IPS-15b (cell line): ENCODE measurements at regions not wholly inside any gene's neighbourhood (a gene's known extent, or its start where the extent isn't known, plus 50 kb on each side); places are given as distances from the start of the nearest gene placed in this dataset.
"Not testable (repeated sequence)": the region's sequence is repeated elsewhere in the genome, so short reads cannot be mapped to it uniquely, and the experiment has no call there.

Experiments
- H3K27me3 ChIP-seq: one replicate; pipeline ENCODE4 v1.6.1; 2013; ENCODE audit warnings: low read length; ENCODE audit not compliant: control insufficient read depth, insufficient read depth
- H3K36me3 ChIP-seq: one replicate; pipeline ENCODE4 v1.6.1; 2013; ENCODE audit warnings: low read length; ENCODE audit not compliant: control insufficient read depth, insufficient read depth
- H3K4me1 ChIP-seq: one replicate; pipeline ENCODE4 v1.6.1; 2013; ENCODE audit warnings: mild to moderate bottlenecking, low read length; ENCODE audit not compliant: control insufficient read depth, insufficient read depth
- H3K4me3 ChIP-seq: one replicate; pipeline ENCODE4 v1.5.1; 2013; ENCODE audit warnings: low read depth, low read length
- H3K9ac ChIP-seq: one replicate; pipeline ENCODE4 v1.6.1; 2013; ENCODE audit warnings: low read depth, mild to moderate bottlenecking, low read length
- H3K9me3 ChIP-seq: one replicate; pipeline ENCODE4 v1.6.1; 2013; ENCODE audit warnings: mild to moderate bottlenecking, low read length; ENCODE audit not compliant: control insufficient read depth, insufficient read depth

DNA sequence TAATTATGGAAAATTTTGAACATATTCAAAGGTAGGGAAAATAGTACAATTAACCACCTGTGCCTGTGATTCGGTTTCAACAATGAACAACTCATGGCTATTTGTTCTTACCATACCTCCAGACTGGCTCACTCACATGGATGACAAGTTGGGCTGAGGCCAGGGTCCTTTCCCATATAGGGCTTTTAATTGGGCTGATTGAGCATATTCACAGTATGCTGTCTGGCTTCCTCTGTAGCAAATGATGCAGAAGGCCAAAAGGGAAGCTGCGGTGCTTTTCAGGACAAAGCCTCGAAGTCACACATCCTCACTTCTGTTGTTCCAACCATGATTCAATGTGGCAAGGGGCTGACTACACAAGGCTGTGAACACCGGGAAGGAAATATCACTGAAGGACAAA lies 297.5 kb upstream of the SLC16A7 start:
- no peak overlapping the region for H3K4me3 ChIP-seq
- H3K9me3 ChIP-seq = no peaks in the 10 kb centered on the region
- H3K36me3 ChIP-seq = no peaks in the 10 kb centered on the region
- H3K9ac ChIP-seq = no peak overlapping the region
- no peaks in the 10 kb centered on the region for H3K4me1 ChIP-seq
- no peaks in the 10 kb centered on the region for H3K27me3 ChIP-seq

DNA sequence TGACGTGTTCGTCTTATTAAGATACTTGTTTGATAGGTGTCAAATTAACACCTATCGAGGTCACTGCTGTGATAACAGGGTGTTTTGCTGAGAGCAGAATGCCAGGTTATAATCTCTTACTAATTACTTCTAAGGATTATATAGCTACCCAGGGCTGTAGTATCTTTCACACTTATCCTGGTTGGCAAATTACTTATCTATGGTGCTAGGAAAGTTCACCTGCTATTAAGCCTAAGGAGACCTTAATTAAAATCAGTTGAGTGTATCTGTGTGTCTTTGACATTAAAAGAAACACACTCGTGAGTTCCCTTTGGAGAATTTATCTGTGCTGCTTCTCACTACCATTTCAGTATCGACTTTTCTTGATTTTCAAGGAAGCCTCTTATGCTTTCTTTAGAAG lies 301.6 kb upstream of the SLC16A7 start:
- no peak overlapping the region for H3K9ac ChIP-seq
- no peak overlapping the region for H3K4me3 ChIP-seq
- H3K9me3 ChIP-seq = no peaks in the 10 kb centered on the region
- no peaks in the 10 kb centered on the region for H3K27me3 ChIP-seq
- no peaks in the 10 kb centered on the region for H3K4me1 ChIP-seq
- H3K36me3 ChIP-seq = no peaks in the 10 kb centered on the region

DNA sequence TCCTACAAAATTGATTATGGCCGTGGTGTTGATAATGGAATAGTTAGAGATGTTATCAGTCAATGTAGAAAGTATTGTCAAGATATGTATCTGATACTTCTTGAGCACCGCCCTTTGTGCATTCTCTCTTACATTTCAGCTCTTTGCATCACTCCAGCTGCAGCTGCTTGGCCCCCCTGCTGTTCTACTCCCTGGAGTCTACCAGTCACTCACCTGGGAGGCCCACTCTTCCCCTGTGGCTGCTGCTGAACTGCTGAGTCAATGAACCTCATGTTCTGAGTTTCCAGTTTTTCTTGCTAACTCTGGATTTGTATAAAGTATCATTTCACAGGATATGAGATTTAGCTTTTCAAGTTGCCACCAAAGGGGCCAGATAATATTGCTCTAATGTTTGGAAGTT lies 312.8 kb upstream of the SLC16A7 start:
- Histone ChIP-seq H3K4me3 (no peak overlapping the region), H3K36me3 (no peaks in the 10 kb centered on the region), H3K9me3 (no peaks in the 10 kb centered on the region), H3K9ac (no peak overlapping the region), H3K4me1 (peaks cover 4% of the 10 kb centered on the region), H3K27me3 (no peaks in the 10 kb centered on the region)

DNA sequence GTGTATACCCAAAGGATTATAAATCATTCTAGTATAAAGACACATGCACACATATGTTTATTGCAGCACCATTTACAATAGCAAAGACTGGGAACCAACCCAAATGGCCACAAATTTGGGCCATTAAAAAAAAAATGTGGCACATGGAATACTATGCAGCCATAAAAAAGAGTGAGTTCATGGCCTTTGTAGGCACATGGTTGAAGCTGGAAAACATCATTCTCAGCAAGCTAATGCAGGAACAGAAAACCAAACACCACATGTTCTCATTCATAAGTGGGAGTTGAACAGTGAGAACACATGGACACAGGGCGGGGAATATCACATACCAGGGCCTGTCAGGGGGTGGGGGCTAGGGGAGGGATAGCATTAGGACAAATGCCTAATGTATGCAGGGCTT lies 322.3 kb upstream of the SLC16A7 start:
- H3K36me3 ChIP-seq, H3K9me3 ChIP-seq, H3K4me1 ChIP-seq, H3K27me3 ChIP-seq, H3K4me3 ChIP-seq, H3K9ac ChIP-seq: not testable (repeated sequence)

DNA sequence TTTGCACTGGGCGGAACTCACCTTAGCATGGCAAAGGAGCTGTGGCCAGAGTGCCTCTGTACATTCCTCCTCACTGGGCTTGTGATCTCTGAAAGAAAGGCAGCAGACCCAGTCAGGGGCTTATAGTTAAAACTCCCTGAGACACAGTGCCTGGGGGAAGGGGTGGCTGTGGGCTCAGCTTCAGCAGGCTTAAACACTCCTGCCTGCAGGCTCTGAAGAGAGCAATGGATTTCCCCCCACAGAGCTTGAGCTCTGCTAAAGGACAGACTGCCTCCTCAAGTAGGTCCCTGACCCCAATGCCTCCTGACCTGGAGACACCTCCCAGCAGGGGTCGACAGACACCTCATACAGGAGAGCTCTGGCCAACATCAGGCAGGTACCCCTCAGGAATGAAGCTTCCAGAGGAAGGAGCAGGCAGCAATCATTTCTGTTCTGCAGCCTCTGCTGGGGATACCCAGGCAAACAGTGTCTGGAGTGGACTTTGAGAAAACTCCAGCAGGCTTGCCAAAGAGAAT lies 327.5 kb upstream of the SLC16A7 start:
- Histone ChIP-seq H3K4me3 (no peak overlapping the region), H3K9me3 (no peaks in the 10 kb centered on the region), H3K4me1 (no peaks in the 10 kb centered on the region), H3K27me3 (no peaks in the 10 kb centered on the region), H3K36me3 (no peaks in the 10 kb centered on the region), H3K9ac (no peak overlapping the region)

DNA sequence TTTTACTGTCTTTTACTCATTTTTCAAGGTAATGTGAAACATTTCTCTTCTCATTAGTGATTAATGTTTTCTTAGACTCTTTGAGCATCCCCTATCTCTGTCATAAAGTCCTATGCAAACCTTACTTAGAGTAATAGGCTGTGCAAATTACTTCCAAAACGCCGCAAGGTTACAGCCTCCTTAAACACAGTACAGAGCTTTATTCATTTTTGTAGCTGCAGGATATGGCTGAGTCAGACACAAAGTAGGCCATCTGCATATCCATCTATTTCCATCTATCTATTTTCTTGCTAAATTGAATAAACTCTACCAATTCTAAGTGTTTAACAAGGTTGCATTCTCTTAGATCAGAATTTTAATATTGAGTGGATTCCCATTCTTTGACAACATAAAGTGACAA lies 335.6 kb upstream of the SLC16A7 start:
- H3K36me3 ChIP-seq = no peaks in the 10 kb centered on the region
- no peaks in the 10 kb centered on the region for H3K27me3 ChIP-seq
- H3K9me3 ChIP-seq = no peaks in the 10 kb centered on the region
- H3K4me3 ChIP-seq = no peak overlapping the region
- no peaks in the 10 kb centered on the region for H3K4me1 ChIP-seq
- H3K9ac ChIP-seq = no peak overlapping the region

DNA sequence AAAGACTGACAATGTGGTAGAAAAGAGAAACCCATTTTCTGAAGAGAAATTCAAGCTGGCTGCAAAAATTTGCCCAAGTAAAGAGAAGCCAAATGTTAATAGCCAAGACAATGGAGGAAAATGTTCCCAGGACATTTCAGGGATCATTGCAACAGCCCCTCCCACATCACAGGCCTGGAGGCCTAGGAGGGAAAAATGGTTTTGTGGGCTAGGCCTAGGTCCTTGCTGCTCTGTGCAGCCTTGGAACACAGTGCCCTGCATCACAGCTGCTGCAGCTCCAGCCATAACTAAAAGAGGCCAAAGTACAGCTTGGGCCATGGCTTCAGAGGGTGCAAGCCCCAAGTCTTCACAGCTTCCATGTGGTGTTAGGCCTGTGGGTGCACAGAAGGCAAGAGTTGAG lies 332.4 kb upstream of the LRIG3 start:
- no peaks in the 10 kb centered on the region for H3K36me3 ChIP-seq
- H3K9ac ChIP-seq = no peak overlapping the region
- H3K4me1 ChIP-seq = no peaks in the 10 kb centered on the region
- no peak overlapping the region for H3K4me3 ChIP-seq
- H3K9me3 ChIP-seq = peaks cover 13% of the 10 kb centered on the region
- H3K27me3 ChIP-seq = no peaks in the 10 kb centered on the region

DNA sequence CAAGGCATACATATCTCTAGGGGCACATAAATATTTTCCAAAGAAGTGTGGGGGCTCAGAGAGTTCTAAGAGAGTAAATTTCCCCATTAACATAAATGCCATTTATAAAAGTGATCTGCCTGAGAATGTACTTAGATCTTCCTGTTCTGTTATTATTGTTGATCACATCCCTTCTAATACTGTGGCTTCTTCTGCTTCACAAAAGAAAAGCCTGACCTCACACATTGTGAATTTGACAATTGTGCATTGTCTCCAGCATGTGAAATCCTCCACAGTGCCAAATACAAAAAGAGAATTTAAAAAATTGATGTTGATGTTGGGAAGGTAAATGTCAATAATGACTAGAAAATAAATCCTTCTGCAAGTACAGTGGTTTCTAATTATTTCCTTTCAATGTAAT lies 330.5 kb upstream of the LRIG3 start:
- H3K9me3 ChIP-seq = peaks cover 13% of the 10 kb centered on the region
- no peak overlapping the region for H3K9ac ChIP-seq
- no peak overlapping the region for H3K4me3 ChIP-seq
- H3K4me1 ChIP-seq = no peaks in the 10 kb centered on the region
- H3K36me3 ChIP-seq = no peaks in the 10 kb centered on the region
- H3K27me3 ChIP-seq = no peaks in the 10 kb centered on the region

DNA sequence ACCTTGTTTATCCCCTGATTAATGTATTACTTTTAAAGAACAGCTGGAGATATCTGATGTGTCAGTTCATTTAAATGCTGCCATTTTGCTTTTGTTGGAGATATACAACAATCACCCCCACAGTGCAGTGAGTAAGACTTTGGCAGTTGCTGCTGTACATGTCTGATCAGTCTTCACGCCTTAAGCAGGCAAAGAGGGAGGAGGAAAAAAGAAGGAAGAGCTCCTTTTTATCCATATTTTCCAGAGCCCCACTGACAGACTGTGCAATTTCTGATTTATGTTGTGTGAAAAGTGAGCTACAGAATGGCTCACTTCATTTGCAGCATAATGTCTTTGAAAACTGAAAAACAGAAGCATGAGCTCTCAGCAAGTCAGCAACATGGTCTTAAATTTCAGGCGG lies 319.7 kb upstream of the LRIG3 start:
- H3K9ac ChIP-seq = no peak overlapping the region
- no peaks in the 10 kb centered on the region for H3K4me1 ChIP-seq
- no peak overlapping the region for H3K4me3 ChIP-seq
- H3K9me3 ChIP-seq = no peaks in the 10 kb centered on the region
- H3K36me3 ChIP-seq = no peaks in the 10 kb centered on the region
- H3K27me3 ChIP-seq = no peaks in the 10 kb centered on the region

DNA sequence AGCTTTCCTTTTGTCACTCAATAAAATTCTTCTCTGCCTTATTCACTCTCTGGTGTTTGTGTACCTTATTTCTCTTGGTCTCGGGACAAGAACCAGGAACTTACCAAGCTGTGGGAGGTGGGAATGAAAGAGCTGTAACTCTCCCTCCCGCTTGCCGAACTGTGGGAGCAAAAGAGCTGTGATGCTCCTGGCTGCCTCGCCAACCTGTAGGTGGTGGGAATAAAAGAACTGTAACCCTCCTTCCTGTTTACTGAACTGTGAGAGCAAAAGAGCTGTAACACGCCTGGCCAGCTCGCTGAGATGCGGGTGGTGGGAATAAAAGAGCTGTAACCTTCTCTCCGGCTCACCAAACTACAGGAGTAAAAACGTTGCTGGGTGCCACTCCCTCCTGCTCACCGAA lies 314.1 kb upstream of the LRIG3 start:
- H3K9ac ChIP-seq = no peak overlapping the region
- no peak overlapping the region for H3K4me3 ChIP-seq
- H3K9me3 ChIP-seq = peaks cover 3% of the 10 kb centered on the region
- no peaks in the 10 kb centered on the region for H3K4me1 ChIP-seq
- no peaks in the 10 kb centered on the region for H3K27me3 ChIP-seq
- H3K36me3 ChIP-seq = no peaks in the 10 kb centered on the region

DNA sequence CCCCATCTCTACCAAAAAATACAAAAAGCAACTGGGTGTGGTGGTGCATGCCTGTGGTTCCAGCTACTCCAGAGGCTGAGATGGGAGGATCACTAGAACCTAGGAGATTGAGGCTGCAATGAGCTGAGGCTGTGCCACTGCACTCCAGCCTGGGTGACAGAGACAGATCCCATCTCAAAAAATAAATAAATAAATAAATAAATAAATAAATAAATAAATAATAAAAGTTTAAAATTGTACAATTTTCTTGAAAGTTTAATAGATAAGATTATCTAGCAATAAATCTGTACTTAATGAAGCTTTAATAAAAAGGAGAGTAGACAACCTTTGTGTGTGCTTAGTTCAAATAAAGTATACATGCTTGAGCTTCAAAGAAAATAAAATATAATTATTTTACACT lies 310.0 kb upstream of the LRIG3 start:
- Histone ChIP-seq H3K36me3 (no peaks in the 10 kb centered on the region), H3K9me3 (peaks cover 3% of the 10 kb centered on the region), H3K9ac (no peak overlapping the region), H3K4me3 (no peak overlapping the region), H3K27me3 (no peaks in the 10 kb centered on the region), H3K4me1 (no peaks in the 10 kb centered on the region)

DNA sequence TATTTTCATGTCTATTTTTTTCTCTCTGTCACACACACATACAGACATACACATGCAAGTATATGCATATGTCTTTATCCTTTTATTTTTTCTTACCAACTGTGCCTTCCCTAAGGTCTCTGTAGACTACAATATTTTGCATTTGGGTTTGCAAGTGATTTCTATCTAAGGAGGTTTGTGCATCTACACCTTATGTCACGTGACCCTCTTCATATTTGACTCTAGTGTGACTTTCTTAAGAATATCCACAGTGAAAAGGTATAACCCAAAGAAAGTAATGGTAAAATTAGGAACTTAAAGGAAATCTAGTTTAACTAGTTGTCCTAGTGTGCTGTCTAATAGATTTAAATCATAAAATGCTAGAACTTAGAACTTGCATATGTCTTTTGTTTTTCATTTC lies 298.8 kb upstream of the LRIG3 start:
- H3K4me3 ChIP-seq = no peak overlapping the region
- no peaks in the 10 kb centered on the region for H3K4me1 ChIP-seq

DNA sequence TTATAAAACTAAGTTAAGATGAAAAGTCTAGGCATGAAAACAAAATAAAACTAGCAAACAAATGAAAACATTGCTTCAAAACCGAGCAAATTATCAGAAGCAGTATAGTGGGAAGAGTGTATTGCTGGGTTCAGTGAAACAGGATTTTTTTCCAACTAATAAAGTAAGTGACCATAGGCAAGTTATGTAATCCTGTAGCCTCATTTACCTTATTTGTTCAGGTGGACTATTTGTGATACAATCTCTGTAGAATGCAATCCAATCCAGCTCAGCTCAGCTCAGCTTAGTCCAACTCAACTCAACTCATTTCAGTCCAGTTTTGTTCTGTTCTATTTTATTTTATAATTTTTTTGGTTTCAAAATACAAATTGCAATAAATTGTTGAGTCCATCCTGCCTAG lies 276.7 kb upstream of the LRIG3 start:
- no peak overlapping the region for H3K9ac ChIP-seq
- H3K27me3 ChIP-seq = no peaks in the 10 kb centered on the region
- no peaks in the 10 kb centered on the region for H3K9me3 ChIP-seq
- no peak overlapping the region for H3K4me3 ChIP-seq
- H3K36me3 ChIP-seq = no peaks in the 10 kb centered on the region
- H3K4me1 ChIP-seq = no peaks in the 10 kb centered on the region

More for the DNA sequence above, 298.8 kb upstream of the LRIG3 start:
- Histone ChIP-seq H3K9me3 (no peaks in the 10 kb centered on the region), H3K9ac (no peak overlapping the region), H3K27me3 (no peaks in the 10 kb centered on the region), H3K36me3 (no peaks in the 10 kb centered on the region)
